Right forelimb (tissue), 1 donor: ENCODE measurements at regions not wholly inside any gene's neighbourhood (a gene's known extent, or its start where the extent isn't known, plus 50 kb on each side); places are given as distances from the start of the nearest gene placed in this dataset.
"Not testable (repeated sequence)": the region's sequence is repeated elsewhere in the genome, so short reads cannot be mapped to it uniquely, and the experiment has no call there.

Source experiments
- DNase-seq: peaks from one replicate; pipeline ENCODE4 v3.0.0-alpha.2; 2018

DNA sequence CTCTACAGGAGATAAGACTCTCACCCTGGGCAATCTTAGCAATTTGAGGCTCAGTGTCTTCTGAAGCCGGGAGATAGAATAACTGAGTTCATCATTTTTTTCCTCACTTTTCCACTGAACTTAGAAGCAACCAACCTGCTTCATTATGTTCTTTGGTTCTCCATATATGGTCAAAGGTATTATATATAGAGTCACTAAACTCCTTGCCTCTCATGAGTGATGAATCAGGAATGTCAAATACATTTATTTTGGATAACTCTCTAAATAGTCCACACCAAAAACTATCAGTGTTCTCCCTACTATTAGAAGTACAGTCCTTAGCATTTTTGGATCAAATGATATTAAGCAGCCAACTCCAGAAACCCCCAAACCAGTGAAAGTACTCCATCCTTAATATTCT lies 421.5 kb upstream of the EPHA5 start:
- no peak for DNase-seq

DNA sequence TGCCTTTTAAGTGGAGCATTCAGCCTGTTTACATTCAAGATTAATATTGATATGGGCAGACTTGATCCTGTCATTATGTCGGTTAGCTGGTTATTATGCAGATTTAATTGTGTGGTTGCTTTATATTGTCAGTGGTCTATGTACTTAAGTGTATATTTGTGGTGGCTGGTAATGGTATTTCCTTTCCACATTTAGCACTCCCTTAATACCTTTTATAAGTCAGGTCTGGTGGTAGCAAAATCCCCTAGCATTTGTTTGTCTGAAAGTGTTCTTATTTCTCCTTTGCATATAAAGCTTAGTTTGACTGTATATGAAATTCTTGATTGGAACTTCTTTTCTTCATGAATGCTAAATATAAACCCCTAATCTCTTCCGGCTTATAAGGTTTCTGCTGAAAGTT lies 403.7 kb upstream of the EPHA5 start:
- no peak for DNase-seq

DNA sequence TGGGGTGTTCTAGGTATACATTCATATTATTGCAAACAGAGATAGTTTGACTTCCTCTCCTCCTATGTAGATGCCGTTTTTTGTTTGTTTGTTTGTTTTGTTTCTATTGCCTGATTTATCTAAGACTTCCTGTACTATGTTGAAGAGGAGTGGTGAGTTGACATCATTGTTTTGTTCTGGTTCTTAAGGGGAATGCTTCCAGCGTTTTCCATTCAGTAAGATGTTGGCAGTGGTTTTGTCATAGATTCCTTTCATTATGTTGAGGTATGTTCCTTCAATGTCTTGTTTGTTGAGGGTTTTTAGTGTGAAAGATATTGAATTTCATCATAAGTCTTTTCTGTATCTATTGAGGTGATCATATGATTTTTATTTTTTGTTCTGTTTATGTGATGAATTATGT lies 401.6 kb upstream of the EPHA5 start:
- no peak for DNase-seq

DNA sequence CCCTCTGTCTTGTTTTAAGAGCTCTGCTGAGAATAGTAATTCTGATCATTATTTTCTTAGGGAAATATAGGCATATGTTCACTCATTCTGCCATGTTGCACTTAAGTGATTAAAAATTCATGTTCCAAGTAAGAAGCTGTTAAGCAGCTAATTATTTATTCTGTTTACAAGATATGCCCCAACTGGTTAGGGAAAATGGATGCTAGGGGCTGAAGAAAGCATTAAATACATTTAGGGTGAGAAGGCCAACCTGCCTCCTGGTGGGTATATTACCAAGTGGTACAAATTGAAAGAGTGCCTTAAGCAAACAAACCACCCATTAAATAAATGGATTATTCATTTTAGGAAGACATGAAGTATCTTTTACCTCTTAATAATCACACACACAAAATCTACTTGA lies 392.6 kb upstream of the EPHA5 start:
- DNase-seq = no peak

DNA sequence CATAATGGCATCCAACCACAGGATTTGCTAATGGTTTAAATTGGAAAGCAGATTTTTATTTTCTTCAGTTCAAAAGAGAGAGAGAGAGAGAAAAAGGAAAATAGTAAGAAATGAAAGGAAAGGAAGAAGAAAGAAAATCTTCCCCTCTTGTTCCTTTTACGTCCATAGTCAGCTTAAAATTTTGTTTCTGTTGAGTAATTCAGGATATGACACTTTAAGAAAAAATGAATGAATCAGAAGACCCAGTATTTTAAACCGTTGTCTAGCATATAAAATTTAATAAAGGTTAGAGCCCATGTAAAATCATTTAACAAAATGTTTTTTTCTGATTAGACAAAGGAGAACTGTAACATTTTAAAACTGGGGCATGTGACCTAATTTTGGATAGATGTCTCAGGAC lies 391.8 kb upstream of the EPHA5 start:
- DNase-seq = no peak

DNA sequence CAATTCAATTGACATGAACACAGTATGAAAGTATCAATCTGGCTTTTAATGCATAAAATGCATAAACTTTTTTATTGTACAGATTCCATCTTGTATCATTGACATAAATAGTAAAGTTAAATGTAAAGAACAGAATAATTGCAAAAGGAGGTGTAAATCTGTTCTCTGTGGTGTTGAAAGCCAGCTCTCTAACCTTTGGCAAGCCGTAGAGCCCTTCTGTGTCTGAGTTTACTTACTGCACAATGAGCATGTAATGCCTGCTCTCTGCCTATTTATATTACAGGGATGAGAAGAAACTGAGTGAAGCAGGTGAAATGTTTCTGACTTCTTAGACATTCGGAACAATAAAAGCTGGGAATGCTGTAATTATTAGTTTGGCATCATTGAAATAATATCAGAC lies 389.3 kb upstream of the EPHA5 start:
- DNase-seq = no peak

DNA sequence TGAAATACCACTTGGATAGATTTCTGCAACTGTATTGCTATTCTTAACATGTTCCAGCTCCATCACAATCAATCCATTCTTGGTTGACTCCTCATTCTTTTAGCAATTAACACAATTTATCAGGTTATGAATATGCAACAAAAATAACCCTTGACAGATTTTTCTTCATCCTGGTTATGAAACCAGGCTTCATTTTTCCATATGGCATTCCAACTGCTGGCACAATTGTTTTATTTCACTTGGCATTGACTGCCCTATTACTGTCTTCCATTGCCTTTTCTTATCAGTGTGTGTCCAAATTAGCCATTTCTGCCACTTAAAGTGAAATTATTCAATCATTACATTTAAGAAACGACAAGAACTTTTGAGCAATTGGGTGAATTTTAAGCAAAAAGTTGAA lies 388.8 kb upstream of the EPHA5 start:
- DNase-seq = no peak

DNA sequence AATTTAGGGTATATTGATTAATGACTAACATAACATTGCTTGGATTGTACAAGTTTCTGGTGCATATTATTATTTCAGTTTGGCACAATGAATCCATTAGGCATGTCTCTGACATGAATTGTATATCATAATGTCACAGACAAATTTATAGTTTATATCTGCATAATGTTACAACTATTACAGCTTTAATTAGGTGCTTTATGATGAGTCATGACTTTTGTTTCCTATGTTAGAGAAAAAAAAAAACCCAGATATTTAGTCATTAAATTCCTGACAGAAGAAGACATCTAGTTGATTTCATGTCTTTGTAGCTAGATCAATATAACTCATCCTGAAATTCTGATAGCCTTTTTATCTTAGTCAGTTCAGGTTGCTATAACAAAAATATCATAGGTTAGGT lies 385.7 kb upstream of the EPHA5 start:
- DNase-seq = no peak

DNA sequence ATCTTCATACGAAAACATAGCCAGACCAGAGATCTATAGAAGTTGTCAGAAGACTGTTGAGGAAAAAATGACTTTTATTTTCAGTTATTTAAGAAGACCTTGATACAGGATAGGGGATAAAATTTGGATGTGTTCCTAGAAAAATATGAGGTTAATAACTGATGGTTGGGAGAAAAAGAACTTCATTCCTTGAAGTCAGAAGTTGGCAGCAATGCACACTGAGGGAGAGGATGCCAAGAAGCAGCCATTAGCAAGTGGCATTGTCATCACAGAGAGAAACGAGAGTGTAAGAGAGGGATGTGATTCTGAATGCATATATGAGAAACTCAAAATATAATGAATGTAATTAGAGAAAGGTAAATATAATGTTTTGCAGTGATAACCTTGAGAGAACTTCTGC lies 382.1 kb upstream of the EPHA5 start:
- DNase-seq = no peak

DNA sequence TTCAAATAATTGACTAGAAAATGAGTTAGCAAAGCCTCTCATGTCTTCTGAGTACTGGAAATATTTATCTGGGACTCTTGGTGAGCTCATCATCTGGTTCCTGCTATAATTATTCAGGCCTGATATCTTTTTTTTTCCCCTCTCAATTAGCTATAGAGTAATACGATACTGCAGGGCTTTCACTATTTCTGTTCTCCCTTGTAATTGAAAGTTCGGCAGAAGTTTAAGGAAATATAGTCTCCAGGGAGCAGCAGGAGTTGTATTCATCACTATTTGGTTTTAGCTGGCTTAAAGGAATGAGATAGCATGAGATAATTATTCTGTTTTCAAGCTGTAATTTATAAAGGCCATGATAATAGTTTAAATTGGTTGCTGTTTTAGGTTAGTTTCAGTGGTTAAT lies 378.6 kb upstream of the EPHA5 start:
- no peak for DNase-seq

DNA sequence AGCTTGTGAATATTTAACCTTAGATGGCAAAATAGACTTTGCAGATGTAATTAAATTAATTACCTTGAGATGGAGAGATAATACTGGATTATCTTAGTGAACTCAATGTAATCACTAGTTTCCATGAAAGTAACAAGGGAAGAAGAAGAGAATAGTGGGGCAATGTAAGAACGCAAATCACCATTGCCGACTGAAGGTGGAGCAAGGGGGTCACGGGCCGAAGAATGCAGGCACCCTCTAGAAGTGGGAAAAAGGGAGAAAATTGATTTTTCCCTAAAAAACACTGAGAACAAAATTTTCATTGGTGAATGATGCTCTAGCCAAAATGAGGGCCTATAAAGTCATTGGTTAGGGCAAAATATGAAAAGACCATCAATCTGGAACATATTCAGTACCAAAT lies 375.6 kb upstream of the EPHA5 start:
- DNase-seq = no peak

DNA sequence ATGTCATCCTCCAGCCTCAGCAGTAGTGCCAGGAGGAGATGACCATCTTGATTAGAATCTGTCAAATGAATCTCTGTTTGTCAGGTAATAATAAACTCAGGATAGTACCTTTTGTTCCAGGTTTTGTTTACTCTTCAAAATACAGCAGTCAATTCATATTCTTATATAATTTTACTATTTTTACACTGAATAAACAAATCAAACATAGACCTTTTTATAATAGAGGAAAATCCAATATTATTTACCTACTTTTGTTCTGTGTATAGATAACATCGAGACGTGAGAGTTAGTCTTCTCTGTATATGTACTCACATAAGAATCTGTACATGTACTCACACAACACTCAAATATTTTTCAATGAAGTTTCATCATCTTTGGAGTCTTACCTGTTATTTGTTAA lies 365.4 kb upstream of the EPHA5 start:
- DNase-seq = no peak

DNA sequence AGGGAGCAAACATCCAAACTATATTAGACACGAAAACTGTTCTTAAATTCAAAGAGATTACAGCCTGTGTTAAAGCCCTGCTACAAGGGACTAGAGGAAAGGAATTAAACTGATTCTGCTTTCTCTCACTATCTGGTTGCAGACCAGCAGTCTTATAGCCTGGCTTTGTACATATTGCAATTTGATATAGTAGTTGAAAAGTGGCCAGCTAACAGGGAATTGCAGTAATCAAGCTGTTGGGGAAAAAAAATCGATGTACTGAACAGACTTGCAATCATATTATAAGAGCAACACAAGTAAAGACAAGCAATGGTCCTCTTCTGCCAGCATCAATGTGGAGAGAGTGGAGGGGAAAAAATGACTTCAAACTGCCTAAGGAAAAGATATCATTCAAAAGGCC lies 364.4 kb upstream of the EPHA5 start:
- no peak for DNase-seq

DNA sequence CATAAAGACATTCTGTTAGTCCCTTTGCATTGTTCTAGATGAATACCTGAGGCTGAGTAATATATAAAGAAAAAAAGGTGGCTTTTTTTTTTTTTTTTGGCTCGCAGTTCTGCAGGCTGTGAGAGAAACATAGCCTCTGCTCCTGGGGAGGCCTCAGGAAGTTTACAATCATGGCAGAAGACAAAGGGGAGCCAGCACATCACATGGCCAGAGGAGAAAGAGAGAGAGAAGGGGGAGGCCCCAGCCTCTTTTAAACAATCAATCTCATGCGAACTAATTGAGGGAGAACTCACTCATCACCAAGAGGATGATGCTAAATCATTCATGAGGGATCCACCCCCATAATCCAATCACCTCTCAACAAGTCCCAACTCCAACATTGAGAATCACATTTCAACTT lies 364.0 kb upstream of the EPHA5 start:
- DNase-seq = no peak

DNA sequence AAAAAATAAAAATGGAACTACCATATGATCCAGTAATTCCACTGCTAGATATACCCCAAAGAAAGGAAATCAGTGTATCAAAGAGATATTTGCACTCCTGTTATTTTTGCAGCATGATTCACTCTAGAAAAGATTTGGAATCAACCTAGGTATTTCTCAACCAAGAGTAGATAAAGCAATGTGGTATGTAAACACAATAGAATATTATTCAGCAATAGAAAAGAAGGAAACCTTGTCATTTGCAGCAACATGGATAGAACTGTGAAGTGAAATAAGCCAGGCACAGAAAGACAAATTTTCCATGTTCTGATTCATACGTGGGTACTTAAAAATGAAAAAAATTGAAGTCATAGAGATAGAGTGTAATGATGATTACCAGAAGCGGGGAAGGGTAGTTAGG lies 362.3 kb upstream of the EPHA5 start:
- DNase-seq = no peak

DNA sequence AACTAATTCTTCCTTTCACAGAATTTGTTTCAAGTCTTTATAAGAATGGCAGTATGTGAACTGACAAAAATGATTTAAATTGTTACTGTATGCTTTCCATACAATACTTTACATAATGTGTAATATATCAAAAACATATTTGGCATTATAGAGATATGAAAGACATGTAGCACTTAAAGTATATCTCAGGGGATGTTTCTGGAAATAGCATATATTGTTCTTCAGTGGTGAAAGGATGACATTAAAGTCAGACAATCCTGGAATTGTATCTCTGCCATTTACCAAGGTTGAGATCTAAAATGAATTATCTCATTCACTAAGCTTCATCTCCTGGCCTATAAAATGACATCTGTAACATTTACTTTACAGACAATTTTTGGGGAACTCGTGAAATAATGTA lies 358.4 kb upstream of the EPHA5 start:
- no peak for DNase-seq

DNA sequence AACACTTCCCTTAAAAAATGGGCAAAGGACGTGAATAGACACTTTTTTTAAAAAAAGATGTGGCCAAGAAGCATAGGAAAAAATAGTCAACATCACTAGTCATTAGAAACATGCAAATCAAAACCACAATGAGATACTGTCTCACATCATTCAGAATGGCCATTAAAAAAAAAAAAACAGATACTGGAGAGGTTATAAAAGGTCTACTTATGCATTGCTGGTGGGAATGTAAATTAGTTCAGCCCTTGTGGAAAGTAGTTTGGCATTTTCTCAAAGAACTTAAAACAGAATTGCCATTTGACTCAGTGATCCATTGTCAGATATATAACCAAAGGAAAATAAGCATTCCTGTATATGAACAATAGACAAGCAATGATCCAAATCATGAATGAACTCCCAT lies 352.8 kb upstream of the EPHA5 start:
- no peak for DNase-seq

DNA sequence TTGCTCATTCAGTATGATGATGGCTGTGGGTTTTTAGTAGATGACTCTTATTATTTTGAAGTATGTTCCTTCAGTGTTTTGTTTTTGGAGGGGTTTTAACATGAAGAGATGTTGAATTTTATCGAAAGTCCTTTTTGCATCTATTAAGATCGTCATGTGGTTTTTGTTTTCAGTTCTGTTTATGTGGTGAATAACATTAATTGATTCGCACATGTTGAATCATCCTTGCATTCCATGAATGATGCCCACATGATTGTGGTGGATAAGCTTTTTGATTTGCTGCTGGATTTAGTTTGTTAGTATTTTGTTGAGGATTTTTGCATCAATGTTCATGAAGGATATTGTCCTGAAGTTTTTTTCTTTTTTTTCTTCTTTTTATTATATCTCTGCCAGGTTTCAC lies 347.4 kb upstream of the EPHA5 start:
- no peak for DNase-seq

DNA sequence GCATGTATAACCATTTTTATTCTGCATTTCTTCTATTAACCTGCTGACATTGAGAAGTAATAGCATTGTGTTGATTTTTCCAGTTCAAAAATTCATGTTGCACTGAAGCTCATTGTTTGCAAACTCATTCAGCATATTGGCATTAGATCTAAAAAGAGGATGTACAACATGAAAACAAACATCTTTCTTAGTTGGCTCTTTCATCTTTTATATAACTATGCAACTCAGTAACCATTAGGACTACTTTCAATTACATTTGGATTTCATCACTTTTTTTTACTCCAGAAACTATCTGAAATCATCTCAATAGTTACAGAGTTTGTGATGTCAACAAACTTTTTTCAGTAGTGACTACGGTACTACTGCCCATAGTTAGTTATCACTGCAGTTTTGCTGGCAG lies 346.0 kb upstream of the EPHA5 start:
- no peak for DNase-seq

DNA sequence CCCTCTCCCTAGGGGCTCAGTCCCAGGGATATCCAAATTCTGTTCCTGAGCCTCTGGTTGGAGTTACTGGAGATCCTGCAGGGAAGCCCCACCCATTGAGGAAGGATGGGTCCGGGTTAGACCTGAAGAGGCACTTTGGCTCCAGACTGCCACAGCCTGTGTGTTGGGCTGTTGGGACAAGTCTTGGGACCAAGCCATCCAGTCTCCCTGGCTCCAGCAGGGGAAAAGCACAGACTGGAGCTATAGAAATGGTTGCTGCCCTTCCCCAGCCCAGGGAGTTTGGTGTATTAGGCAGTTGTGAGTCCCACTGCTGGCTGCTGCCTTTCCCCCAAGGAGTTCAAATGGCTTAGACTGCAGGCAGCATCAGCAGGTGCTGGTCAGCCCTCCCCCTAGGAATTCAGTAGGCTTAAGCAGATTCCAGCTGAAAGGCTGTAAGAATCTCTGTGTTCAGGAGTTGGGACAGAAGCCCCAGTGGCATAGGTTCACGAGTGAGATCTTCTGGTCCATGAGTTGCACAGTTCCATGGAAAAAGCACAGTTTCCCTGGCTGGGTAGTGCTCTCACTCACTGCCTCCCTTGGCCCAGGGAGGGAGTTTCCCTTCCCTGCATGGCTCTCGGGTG lies 344.0 kb upstream of the EPHA5 start:
- DNase-seq = no peak

DNA sequence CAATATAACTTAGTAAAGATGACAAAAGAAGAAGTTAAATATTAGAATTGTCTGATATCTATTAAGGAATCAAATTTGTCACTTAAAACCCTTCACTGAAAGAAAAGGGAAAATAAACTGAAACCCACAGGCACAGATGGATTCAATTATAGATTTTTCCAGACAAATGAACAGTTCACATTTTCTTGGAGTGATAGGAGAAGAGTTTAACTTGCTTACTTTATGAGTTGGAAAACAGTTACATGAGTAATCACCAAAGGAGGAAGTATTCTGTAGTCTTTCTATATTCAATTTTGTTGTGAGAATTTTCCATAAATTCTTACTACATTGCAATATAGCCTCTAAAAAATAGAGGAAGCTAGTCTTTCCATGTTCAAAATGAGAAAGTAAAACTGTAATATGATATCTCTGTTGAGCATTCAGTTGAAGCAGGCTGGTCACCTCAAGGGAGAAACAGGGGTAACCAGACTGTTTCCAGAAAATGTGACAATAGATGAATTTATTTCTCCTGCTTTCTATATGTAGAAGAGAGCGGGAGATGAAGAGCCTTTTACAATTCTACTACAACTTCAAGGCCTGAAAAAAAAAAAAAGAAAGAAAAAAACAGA lies 330.3 kb upstream of the EPHA5 start:
- no peak for DNase-seq

DNA sequence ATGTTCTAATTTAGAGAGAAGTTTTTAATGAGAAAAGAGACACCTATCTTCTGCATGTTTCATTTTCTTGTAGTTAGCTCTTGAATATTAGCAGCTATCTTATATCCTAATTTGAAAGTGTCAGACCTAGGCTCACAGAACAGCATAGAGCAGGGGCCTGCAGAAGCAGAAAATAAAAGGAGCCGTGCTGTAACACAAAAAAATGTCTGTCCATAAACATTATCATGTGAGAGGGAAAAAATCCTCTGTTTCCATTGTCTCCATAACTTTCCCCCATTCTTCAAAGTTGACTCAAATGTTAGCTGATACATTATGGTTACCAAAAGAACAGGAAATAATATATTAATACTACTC lies 329.2 kb upstream of the EPHA5 start:
- no peak for DNase-seq

DNA sequence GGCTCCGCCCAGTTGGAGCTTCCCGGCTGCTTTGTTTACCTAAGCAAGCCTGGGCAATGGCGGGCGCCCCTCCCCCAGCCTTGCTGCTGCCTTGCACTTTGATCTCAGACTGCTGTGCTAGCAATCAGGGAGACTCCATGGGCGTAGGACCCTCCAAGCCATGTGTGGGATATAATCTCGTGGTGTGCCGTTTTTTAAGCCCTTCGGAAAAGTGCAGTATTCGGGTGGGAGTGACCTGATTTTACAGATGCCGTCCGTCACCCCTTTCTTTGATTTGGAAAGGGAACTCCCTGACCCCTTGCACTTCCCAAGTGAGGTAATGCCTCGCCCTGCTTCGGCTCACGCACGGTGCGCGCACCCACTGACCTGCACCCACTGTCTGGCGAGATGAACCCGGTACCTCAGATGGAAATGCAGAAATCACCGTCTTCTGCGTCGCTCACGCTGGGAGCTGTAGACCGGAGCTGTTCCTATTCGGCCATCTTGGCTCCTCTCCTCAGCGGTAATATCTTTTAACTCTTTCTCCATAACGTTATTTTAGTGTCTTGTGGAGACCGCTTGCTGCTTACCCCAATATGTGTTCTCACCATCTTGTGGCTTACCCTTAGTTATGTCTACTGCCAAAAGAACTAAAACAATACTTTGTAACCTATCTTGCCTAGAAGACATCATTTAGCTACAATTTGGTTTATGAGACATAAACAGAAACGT lies 328.7 kb upstream of the EPHA5 start:
- not testable (repeated sequence) for DNase-seq

DNA sequence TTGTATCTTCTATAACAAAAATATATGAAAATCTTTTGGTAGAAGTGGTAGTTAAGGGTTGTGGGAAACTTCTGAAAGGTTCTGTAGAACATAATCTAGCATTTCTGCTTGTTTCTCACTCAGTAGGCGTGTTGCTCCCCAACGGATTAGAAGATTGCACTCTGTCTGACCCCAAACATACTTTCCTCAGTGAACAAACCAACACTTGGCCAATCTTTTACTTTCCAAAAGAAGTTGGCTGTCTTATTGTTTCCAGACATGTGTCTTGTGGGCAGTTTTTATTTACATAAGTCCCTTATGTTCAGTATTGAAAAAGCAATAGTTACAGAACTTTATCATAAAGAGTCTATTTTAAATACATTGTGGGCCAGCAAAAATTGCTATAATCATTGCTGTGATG lies 312.8 kb upstream of the EPHA5 start:
- DNase-seq = no peak

DNA sequence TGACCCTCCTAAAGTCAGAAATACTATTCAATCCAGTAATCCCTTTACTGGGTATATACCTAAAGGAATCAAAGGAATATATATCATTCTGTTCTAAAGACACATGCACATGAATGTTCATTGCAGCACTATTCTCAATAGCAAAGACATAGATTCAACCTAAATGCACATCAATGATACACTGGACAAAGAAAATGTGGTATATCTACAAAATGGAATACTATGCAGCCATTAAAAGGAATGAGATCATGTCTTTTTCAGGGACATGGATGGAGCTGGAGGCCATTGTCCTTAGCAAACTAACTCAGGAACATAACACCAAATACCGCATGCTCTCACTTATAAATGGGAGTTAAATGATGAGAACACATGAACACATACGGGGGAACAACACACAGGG lies 306.0 kb upstream of the EPHA5 start:
- DNase-seq = no peak
